ENCODE measurements at regions not wholly inside any gene's neighbourhood (a gene's known extent, or its start where the extent isn't known, plus 50 kb on each side); places are given as distances from the start of the nearest gene placed in this dataset.

- no peak for TF ChIP-seq EZH2phosphoT487 (IDR thresholded peaks at IDR 0.05; ENCODE audit: borderline replicate concordance)
- TF ChIP-seq, protein P1, sequence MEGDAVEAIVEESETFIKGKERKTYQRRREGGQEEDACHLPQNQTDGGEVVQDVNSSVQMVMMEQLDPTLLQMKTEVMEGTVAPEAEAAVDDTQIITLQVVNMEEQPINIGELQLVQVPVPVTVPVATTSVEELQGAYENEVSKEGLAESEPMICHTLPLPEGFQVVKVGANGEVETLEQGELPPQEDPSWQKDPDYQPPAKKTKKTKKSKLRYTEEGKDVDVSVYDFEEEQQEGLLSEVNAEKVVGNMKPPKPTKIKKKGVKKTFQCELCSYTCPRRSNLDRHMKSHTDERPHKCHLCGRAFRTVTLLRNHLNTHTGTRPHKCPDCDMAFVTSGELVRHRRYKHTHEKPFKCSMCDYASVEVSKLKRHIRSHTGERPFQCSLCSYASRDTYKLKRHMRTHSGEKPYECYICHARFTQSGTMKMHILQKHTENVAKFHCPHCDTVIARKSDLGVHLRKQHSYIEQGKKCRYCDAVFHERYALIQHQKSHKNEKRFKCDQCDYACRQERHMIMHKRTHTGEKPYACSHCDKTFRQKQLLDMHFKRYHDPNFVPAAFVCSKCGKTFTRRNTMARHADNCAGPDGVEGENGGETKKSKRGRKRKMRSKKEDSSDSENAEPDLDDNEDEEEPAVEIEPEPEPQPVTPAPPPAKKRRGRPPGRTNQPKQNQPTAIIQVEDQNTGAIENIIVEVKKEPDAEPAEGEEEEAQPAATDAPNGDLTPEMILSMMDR (conservative IDR thresholded peaks at IDR 0.05; ENCODE audit: low read length): no peak
Observed at GRCh38 chr4:32192991-32193390, 1472.8 kb downstream of the PCDH7 start.

Measured in Loucy (cell line).